AG10803 (cell line): ENCODE measurements at regions not wholly inside any gene's neighbourhood (a gene's known extent, or its start where the extent isn't known, plus 50 kb on each side); places are given as distances from the start of the nearest gene placed in this dataset.

Source experiments
- DNase-seq: peaks from one replicate; pipeline ENCODE4 v3.0.0; 2010; ENCODE audit warnings: low read depth
- H3K4me3 ChIP-seq: 2 replicates; pipeline ENCODE4 v1.5.1; 2011; ENCODE audit warnings: mild to moderate bottlenecking, low read length, control low read depth
- CTCF ChIP-seq: conservative IDR thresholded peaks from 2 replicates; pipeline ENCODE4 v1.5.1; 2011; ENCODE audit warnings: mild to moderate bottlenecking, low read length, control low read depth, inconsistent platforms

GRCh38 chr10:111275091-111275490 is 198.3 kb downstream of the ADRA2A start:
- H3K4me3 ChIP-seq = no peak overlapping the region
- no peak for TF ChIP-seq CTCF
- DNase-seq = no peak

- H3K4me3 ChIP-seq = no peak overlapping the region
- no peak for TF ChIP-seq CTCF
- DNase-seq = no peak
These were observed 200.8 kb downstream of the ADRA2A start for GRCh38 chr10:111277661-111278060.

GRCh38 chr10:111278266-111278665 is 201.4 kb downstream of the ADRA2A start:
- TF ChIP-seq CTCF = no peak
- H3K4me3 ChIP-seq = no peak overlapping the region
- no peak for DNase-seq

GRCh38 chr10:111281516-111281915 is 204.7 kb downstream of the ADRA2A start:
- DNase-seq = peak; percentile 31
- H3K4me3 ChIP-seq = no peak overlapping the region
- TF ChIP-seq CTCF = peak; percentile 64

GRCh38 chr10:111289461-111289860 is 212.6 kb downstream of the ADRA2A start:
- DNase-seq = no peak
- H3K4me3 ChIP-seq = no peak overlapping the region
- no peak for TF ChIP-seq CTCF

- no peak overlapping the region for H3K4me3 ChIP-seq
- DNase-seq = no peak
- TF ChIP-seq CTCF = no peak
These were observed 213.8 kb downstream of the ADRA2A start for GRCh38 chr10:111290649-111291048.

GRCh38 chr10:111295788-111296187 is 219.0 kb downstream of the ADRA2A start:
- peak; percentile 25 for DNase-seq

More at GRCh38 chr10:111295788-111296187, 219.0 kb downstream of the ADRA2A start:
- H3K4me3 ChIP-seq = no peak overlapping the region
- no peak for TF ChIP-seq CTCF
